GM12892 (cell line): ENCODE measurements at regions not wholly inside any gene's neighbourhood (a gene's known extent, or its start where the extent isn't known, plus 50 kb on each side); places are given as distances from the start of the nearest gene placed in this dataset.

Source experiments
- POLR2A ChIP-seq: IDR thresholded peaks from 2 replicates; pipeline ENCODE4 v1.6.1; 2011; ENCODE audit warnings: low read depth, low read length, control low read depth
- POLR2AphosphoS5 ChIP-seq: IDR thresholded peaks from 2 replicates; pipeline ENCODE4 v1.6.1; 2011; ENCODE audit warnings: low read depth, low read length, control low read depth
- TAF1 ChIP-seq: IDR thresholded peaks from 2 replicates; pipeline ENCODE4 v1.6.1; 2011; ENCODE audit warnings: low read depth, mild to moderate bottlenecking, control low read depth, low read length, borderline replicate concordance

- TF ChIP-seq POLR2A (no peak), POLR2AphosphoS5 (no peak), TAF1 (no peak)
Measured at GRCh38 chr5:121572061-121572460, 279.6 kb upstream of the FTMT start.
